SJSA1 (cell line): ENCODE measurements at regions not wholly inside any gene's neighbourhood (a gene's known extent, or its start where the extent isn't known, plus 50 kb on each side); places are given as distances from the start of the nearest gene placed in this dataset.
A peak's percentile ranks its signal among the peaks of the same experiment; 100 is the strongest.
"Not testable (repeated sequence)": the region's sequence is repeated elsewhere in the genome, so short reads cannot be mapped to it uniquely, and the experiment has no call there.

Experiments used
- DNase-seq, 2 experiments: peaks; one replicate each; pipeline ENCODE4 v3.0.0-alpha.2; 2015 to 2020; ENCODE audit warnings: low spot score in 2 of 2, low read depth in 1 of 2
- H3K27ac ChIP-seq: fragments of 250-450 bp; sonication (Bioruptor Pico); 2 replicates; pipeline ENCODE4 v1.5.1; 2020; ENCODE audit warnings: mild to moderate bottlenecking, moderate library complexity
- H3K27me3 ChIP-seq: fragments of 250-450 bp; sonication (Bioruptor Pico); replicated peaks from 2 replicates; pipeline ENCODE4 v1.5.1; 2020; ENCODE audit warnings: mild to moderate bottlenecking, moderate library complexity
- H3K36me3 ChIP-seq: fragments of 250-450 bp; sonication (Bioruptor Pico); 2 replicates; pipeline ENCODE4 v1.5.1; 2020; ENCODE audit warnings: mild to moderate bottlenecking
- H3K4me1 ChIP-seq: fragments of 250-450 bp; sonication (Bioruptor Pico); replicated peaks from 2 replicates; pipeline ENCODE4 v1.6.1; 2021; ENCODE audit warnings: mild to moderate bottlenecking
- H3K4me3 ChIP-seq: fragments of 250-450 bp; sonication (Bioruptor Pico); 2 replicates; pipeline ENCODE4 v1.5.1; 2020; ENCODE audit warnings: mild to moderate bottlenecking
- H3K9me3 ChIP-seq: fragments of 250-450 bp; sonication (Bioruptor Pico); replicated peaks from 2 replicates; pipeline ENCODE4 v1.5.1; 2020; ENCODE audit warnings: mild to moderate bottlenecking

- Histone ChIP-seq H3K9me3 (no peaks in the 10 kb centered on the region), H3K36me3 (no peaks in the 10 kb centered on the region), H3K4me3 (no peak overlapping the region), H3K27me3 (no peaks in the 10 kb centered on the region), H3K4me1 (no peaks in the 10 kb centered on the region), H3K27ac (no peak overlapping the region)
- no peak for DNase-seq
These were observed 274.9 kb upstream of the DNAJC19 start for GRCh38 chr3:181264486-181264885.

- Histone ChIP-seq H3K27ac (no peak overlapping the region), H3K4me1 (no peaks in the 10 kb centered on the region), H3K27me3 (no peaks in the 10 kb centered on the region), H3K4me3 (no peak overlapping the region), H3K9me3 (no peaks in the 10 kb centered on the region), H3K36me3 (no peaks in the 10 kb centered on the region)
- no peak for DNase-seq
These were observed 264.3 kb upstream of the DNAJC19 start for GRCh38 chr3:181253796-181254195.

GRCh38 chr3:181252631-181253030, 263.1 kb upstream of the DNAJC19 start:
- H3K27me3 ChIP-seq = no peaks in the 10 kb centered on the region
- no peak for DNase-seq
- no peak overlapping the region for H3K27ac ChIP-seq
- H3K9me3 ChIP-seq = no peaks in the 10 kb centered on the region
- no peaks in the 10 kb centered on the region for H3K4me1 ChIP-seq
- no peaks in the 10 kb centered on the region for H3K36me3 ChIP-seq
- H3K4me3 ChIP-seq = no peak overlapping the region

DNA sequence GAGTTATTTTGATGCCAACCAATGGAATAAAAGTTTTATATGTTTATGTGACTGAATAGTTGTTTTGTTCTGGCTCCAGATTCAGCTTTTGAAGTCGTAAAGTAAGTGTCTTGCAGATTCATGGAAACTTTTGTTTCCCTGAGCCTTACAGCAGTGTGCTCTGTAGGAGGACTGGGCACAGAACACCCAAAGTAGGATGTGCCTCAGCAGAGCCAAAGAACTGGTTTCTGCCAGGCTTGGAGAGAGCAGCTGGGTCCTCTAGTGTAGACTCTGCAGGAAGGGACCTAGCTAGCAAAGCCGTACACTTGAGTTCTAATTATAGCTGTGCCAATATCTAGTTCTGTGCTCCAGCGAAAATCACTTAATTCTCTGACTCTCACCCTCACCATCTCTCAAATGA, 261.2 kb upstream of the DNAJC19 start:
- Histone ChIP-seq H3K9me3 (no peaks in the 10 kb centered on the region), H3K4me1 (no peaks in the 10 kb centered on the region), H3K27ac (no peak overlapping the region), H3K4me3 (no peak overlapping the region), H3K36me3 (no peaks in the 10 kb centered on the region), H3K27me3 (no peaks in the 10 kb centered on the region)
- no peak for DNase-seq

GRCh38 chr3:181239441-181239840, 249.9 kb upstream of the DNAJC19 start:
- no peaks in the 10 kb centered on the region for H3K36me3 ChIP-seq
- no peak overlapping the region for H3K4me3 ChIP-seq
- no peak overlapping the region for H3K27ac ChIP-seq
- H3K4me1 ChIP-seq = no peaks in the 10 kb centered on the region
- no peaks in the 10 kb centered on the region for H3K27me3 ChIP-seq
- DNase-seq = no peak
- H3K9me3 ChIP-seq = no peaks in the 10 kb centered on the region

- H3K9me3 ChIP-seq = no peaks in the 10 kb centered on the region
- H3K27ac ChIP-seq = no peak overlapping the region
- no peaks in the 10 kb centered on the region for H3K27me3 ChIP-seq
- no peaks in the 10 kb centered on the region for H3K36me3 ChIP-seq
- no peaks in the 10 kb centered on the region for H3K4me1 ChIP-seq
- no peak for DNase-seq
- no peak overlapping the region for H3K4me3 ChIP-seq
These were observed 240.7 kb upstream of the DNAJC19 start for GRCh38 chr3:181230258-181230657.

DNA sequence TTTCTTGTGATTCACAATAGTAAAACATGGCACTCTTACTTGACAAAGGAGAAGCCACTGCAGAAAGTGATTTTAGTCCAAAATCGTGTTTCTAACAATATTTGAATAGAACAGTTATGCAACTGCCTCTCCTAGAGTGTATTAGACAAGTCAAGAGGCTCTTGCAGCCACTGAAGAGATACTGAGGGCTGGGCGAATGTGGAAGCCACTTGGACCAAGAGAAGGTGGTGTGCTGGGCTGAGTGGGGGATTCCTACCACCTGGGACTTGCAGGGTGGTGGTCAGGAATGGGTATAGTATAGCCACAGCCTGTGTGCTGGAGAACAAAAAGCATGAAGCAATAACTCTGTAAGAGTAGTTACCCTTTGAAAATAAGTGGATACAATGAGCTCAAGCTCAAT, 223.8 kb upstream of the DNAJC19 start:
- no peak overlapping the region for H3K4me3 ChIP-seq
- no peaks in the 10 kb centered on the region for H3K36me3 ChIP-seq
- H3K27me3 ChIP-seq = no peaks in the 10 kb centered on the region
- no peak overlapping the region for H3K27ac ChIP-seq
- H3K4me1 ChIP-seq = no peaks in the 10 kb centered on the region
- no peak for DNase-seq
- H3K9me3 ChIP-seq = no peaks in the 10 kb centered on the region

DNA sequence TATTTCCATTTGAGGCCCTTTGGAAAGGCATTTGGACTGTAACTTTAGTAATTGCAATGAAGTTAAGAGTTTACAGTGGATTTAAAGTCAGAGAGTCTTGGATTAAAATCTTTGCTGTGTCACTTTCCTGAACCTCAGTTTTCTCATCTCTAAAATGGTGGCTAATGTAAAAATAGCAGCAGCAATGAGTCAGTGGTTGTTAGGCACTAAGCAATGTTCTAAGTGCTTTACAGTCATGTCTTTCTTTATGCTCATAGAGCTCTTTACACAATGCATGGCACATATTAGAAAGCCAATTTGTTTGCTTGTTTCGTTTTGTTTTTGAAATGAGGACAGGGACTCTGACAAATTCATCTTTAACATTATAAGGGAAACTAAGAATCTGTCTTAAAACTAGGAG, 222.7 kb upstream of the DNAJC19 start:
- no peaks in the 10 kb centered on the region for H3K27me3 ChIP-seq
- H3K9me3 ChIP-seq = no peaks in the 10 kb centered on the region
- H3K4me1 ChIP-seq = no peaks in the 10 kb centered on the region
- DNase-seq = no peak
- H3K4me3 ChIP-seq = no peak overlapping the region
- H3K27ac ChIP-seq = no peak overlapping the region
- no peaks in the 10 kb centered on the region for H3K36me3 ChIP-seq

GRCh38 chr3:181210275-181210674, 220.7 kb upstream of the DNAJC19 start:
- Histone ChIP-seq H3K4me3 (no peak overlapping the region), H3K36me3 (no peaks in the 10 kb centered on the region), H3K27me3 (no peaks in the 10 kb centered on the region), H3K27ac (no peak overlapping the region), H3K9me3 (no peaks in the 10 kb centered on the region), H3K4me1 (no peaks in the 10 kb centered on the region)
- no peak for DNase-seq

DNA sequence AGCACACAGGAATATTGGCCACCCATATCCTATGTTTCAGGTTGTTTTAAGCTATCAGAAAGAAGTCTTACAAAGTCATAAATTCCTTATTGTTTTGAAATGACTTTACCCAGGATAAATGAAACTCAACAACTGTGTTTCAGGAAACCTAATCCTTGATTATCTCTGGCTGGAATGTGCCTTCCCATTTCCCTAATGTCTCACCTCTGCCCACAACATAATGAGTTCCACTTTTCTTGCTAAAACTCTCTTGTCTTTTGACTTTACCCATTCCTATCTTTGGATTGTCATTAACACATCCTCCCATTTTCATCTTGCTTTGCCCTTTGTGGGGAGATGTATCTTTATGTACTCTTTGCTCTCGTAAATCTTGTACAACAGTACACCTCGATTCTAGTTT, 200.0 kb upstream of the DNAJC19 start:
- no peaks in the 10 kb centered on the region for H3K36me3 ChIP-seq
- no peaks in the 10 kb centered on the region for H3K4me1 ChIP-seq
- no peak overlapping the region for H3K27ac ChIP-seq
- H3K9me3 ChIP-seq = no peaks in the 10 kb centered on the region
- DNase-seq = no peak
- no peak overlapping the region for H3K4me3 ChIP-seq
- H3K27me3 ChIP-seq = no peaks in the 10 kb centered on the region

GRCh38 chr3:181183764-181184163, 194.2 kb upstream of the DNAJC19 start:
- H3K27ac ChIP-seq = no peak overlapping the region
- H3K4me3 ChIP-seq = no peak overlapping the region

DNA sequence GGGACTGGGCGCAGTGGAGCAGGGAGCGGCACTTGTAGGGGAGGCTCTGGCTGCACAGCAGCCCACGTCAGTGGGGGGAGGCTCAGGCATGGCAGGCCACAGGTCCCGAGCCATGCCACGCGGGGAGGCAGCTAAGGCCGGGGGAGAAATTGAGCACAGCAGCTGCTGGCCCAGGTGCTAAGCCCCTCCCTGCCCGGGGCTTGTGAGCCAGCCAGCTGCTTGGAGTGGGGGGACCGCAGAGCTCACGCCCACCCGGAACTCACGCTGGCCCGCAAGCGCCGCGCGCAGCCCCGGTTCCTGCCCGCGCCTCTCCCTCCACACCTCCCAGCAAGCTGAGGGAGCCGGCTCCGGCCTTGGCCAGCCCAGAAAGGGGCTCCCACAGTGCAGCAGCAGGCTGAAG, 193.5 kb upstream of the DNAJC19 start:
- not testable (repeated sequence) for DNase-seq, H3K36me3 ChIP-seq, H3K4me1 ChIP-seq

More at GRCh38 chr3:181183764-181184163, 194.2 kb upstream of the DNAJC19 start:
- Histone ChIP-seq H3K4me1 (no peaks in the 10 kb centered on the region), H3K36me3 (no peaks in the 10 kb centered on the region), H3K27me3 (no peaks in the 10 kb centered on the region), H3K9me3 (no peaks in the 10 kb centered on the region)
- DNase-seq = no peak

DNA sequence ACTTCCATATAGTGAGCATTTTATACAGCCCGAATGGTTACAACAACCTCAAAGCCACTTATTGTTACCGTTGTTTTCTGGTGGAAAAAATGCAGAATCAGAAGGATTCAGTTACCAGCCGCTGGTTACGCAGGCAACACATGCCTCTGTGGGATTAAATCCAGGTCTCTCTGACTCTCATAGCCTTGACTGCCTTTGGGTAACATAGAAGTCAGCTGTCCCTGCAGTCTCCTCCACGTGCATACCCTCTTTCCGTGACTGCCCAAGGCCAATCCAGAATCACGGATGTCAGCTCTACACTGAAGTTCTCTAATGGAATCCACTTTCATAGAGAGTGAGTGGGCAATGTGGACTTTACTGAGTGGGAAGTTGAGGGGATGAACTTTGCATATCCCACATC, 189.5 kb upstream of the DNAJC19 start:
- no peaks in the 10 kb centered on the region for H3K9me3 ChIP-seq
- no peaks in the 10 kb centered on the region for H3K36me3 ChIP-seq
- H3K4me1 ChIP-seq = no peaks in the 10 kb centered on the region
- H3K27ac ChIP-seq = no peak overlapping the region
- no peak overlapping the region for H3K4me3 ChIP-seq
- H3K27me3 ChIP-seq = no peaks in the 10 kb centered on the region
- no peak for DNase-seq

More for the DNA sequence above, 193.5 kb upstream of the DNAJC19 start:
- not testable (repeated sequence) for H3K4me3 ChIP-seq, H3K27me3 ChIP-seq, H3K9me3 ChIP-seq, H3K27ac ChIP-seq

DNA sequence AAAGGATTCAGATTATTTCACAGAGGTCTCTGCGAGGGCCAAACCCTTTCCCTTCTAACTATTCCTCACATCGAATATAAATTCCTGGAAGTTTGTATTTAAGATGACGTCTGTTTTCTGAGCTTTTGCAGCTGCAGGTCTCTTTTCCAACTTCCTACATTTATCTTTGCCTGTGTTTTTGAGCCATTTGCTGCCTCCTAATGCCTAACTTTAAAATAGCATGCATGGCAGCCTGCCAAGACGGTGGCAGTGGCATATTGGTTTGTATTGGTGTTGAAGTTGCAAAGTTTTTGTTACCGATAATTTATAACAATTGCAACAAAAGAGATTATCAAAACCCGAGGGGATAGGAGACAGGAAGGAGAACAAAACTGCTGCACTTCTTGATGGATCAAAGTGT, 187.1 kb upstream of the DNAJC19 start:
- Histone ChIP-seq H3K27ac (no peak overlapping the region), H3K36me3 (no peaks in the 10 kb centered on the region), H3K9me3 (no peaks in the 10 kb centered on the region), H3K4me1 (no peaks in the 10 kb centered on the region), H3K27me3 (no peaks in the 10 kb centered on the region), H3K4me3 (no peak overlapping the region)
- DNase-seq = peak in 1 of 2 experiments; percentile 24

GRCh38 chr3:181174676-181175233, 185.2 kb upstream of the DNAJC19 start:
- Histone ChIP-seq H3K36me3 (no peaks in the 10 kb centered on the region), H3K4me1 (no peaks in the 10 kb centered on the region), H3K27me3 (no peaks in the 10 kb centered on the region), H3K4me3 (no peak overlapping the region), H3K9me3 (no peaks in the 10 kb centered on the region), H3K27ac (no peak overlapping the region)
- no peak for DNase-seq
